ENCODE measurements at regions not wholly inside any gene's neighbourhood (a gene's known extent, or its start where the extent isn't known, plus 50 kb on each side); places are given as distances from the start of the nearest gene placed in this dataset.
"Not testable (repeated sequence)": the region's sequence is repeated elsewhere in the genome, so short reads cannot be mapped to it uniquely, and the experiment has no call there.

DNA sequence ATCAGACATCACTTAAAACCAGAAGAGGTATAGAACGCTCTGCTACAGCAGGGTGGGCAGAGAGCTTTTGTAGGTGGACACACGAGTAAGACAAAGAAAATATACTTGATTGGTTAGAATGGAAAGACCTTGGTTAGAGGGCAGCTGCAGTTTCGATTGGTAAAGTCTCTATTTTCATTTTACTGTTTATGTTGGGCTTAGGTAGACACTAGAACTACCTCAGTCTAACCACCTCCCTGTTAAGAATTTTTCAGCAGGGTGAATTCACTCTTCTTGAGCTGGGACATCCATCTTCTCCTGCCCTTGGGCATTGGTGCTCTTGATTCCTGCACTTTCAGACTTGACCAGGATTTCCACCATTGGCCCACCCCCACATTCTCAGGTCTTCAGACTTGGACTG lies 116.3 kb downstream of the BASP1 start:
- Histone ChIP-seq H3K79me2 (replicated peaks; ENCODE audit: insufficient read depth, low read length) (no peaks in the 10 kb centered on the region), H3K9me2 (ENCODE audit: insufficient read depth, low read length) (no peaks in the 10 kb centered on the region), H3K36me3 (ENCODE audit: insufficient read depth, low read length) (no peaks in the 10 kb centered on the region), H3K27ac (ENCODE audit: low read length) (no peak overlapping the region), H2AFZ (ENCODE audit: low read depth, low read length) (no peak overlapping the region), H3K27me3 (ENCODE audit: insufficient read depth, low read depth, low read length) (no peaks in the 10 kb centered on the region), H3K4me3 (ENCODE audit: low read length) (no peak overlapping the region), H3K4me2 (ENCODE audit: low read length) (no peak overlapping the region), H4K20me1 (ENCODE audit: insufficient read depth) (no peaks in the 10 kb centered on the region), H3K9me3 (ENCODE audit: low read length) (peaks cover 7% of the 10 kb centered on the region), H3K9ac (ENCODE audit: low read length) (no peak overlapping the region), H3F3A (ENCODE audit: insufficient read depth, low read length, poor library complexity, severe bottlenecking) (no peaks in the 10 kb centered on the region)
- TF ChIP-seq SMC3 (conservative IDR thresholded peaks at IDR 0.05; ENCODE audit: poor library complexity) (no peak), POLR2AphosphoS5 (IDR thresholded peaks at IDR 0.05) (no peak), EZH2 (IDR thresholded peaks at IDR 0.05; ENCODE audit: borderline replicate concordance, insufficient read depth, low read length, poor library complexity, severe bottlenecking) (no peak), MXI1 (conservative IDR thresholded peaks at IDR 0.05; ENCODE audit: poor library complexity, severe bottlenecking) (no peak), TAF1 (IDR thresholded peaks at IDR 0.05; ENCODE audit: low read depth) (no peak), RAD21 (conservative IDR thresholded peaks at IDR 0.05) (no peak), EP300 (conservative IDR thresholded peaks at IDR 0.05; ENCODE audit: poor library complexity, severe bottlenecking) (no peak)
- TF ChIP-seq, protein P1, sequence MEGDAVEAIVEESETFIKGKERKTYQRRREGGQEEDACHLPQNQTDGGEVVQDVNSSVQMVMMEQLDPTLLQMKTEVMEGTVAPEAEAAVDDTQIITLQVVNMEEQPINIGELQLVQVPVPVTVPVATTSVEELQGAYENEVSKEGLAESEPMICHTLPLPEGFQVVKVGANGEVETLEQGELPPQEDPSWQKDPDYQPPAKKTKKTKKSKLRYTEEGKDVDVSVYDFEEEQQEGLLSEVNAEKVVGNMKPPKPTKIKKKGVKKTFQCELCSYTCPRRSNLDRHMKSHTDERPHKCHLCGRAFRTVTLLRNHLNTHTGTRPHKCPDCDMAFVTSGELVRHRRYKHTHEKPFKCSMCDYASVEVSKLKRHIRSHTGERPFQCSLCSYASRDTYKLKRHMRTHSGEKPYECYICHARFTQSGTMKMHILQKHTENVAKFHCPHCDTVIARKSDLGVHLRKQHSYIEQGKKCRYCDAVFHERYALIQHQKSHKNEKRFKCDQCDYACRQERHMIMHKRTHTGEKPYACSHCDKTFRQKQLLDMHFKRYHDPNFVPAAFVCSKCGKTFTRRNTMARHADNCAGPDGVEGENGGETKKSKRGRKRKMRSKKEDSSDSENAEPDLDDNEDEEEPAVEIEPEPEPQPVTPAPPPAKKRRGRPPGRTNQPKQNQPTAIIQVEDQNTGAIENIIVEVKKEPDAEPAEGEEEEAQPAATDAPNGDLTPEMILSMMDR (IDR thresholded peaks at IDR 0.05; ENCODE audit: poor library complexity, severe bottlenecking), result no peak
- TF ChIP-seq, protein P2, sequence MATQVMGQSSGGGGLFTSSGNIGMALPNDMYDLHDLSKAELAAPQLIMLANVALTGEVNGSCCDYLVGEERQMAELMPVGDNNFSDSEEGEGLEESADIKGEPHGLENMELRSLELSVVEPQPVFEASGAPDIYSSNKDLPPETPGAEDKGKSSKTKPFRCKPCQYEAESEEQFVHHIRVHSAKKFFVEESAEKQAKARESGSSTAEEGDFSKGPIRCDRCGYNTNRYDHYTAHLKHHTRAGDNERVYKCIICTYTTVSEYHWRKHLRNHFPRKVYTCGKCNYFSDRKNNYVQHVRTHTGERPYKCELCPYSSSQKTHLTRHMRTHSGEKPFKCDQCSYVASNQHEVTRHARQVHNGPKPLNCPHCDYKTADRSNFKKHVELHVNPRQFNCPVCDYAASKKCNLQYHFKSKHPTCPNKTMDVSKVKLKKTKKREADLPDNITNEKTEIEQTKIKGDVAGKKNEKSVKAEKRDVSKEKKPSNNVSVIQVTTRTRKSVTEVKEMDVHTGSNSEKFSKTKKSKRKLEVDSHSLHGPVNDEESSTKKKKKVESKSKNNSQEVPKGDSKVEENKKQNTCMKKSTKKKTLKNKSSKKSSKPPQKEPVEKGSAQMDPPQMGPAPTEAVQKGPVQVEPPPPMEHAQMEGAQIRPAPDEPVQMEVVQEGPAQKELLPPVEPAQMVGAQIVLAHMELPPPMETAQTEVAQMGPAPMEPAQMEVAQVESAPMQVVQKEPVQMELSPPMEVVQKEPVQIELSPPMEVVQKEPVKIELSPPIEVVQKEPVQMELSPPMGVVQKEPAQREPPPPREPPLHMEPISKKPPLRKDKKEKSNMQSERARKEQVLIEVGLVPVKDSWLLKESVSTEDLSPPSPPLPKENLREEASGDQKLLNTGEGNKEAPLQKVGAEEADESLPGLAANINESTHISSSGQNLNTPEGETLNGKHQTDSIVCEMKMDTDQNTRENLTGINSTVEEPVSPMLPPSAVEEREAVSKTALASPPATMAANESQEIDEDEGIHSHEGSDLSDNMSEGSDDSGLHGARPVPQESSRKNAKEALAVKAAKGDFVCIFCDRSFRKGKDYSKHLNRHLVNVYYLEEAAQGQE (IDR thresholded peaks at IDR 0.05; ENCODE audit: borderline replicate concordance), result no peak

DNA sequence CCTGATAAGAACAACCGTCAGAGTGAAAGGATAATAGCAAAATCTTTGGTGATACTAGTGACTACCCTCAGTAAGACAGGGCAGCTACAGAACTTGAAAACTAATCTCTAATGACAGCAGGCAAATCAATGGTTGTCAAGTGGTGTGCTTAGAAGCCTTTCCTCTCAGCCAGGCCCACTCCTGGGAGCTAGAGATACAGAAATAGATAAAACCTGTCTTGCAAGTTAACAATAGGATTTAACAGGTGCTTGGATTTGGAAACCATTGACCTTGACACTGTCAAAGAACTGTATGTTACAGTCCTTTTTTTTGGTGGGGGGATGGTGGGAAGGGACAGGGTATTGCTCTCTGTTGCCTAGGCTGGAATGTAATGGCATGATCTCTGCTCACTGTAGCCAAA lies 118.6 kb downstream of the BASP1 start:
- Histone ChIP-seq H3K9me3 (ENCODE audit: low read length) (peaks cover 7% of the 10 kb centered on the region), H2AFZ (ENCODE audit: low read depth, low read length) (no peak overlapping the region)

DNA sequence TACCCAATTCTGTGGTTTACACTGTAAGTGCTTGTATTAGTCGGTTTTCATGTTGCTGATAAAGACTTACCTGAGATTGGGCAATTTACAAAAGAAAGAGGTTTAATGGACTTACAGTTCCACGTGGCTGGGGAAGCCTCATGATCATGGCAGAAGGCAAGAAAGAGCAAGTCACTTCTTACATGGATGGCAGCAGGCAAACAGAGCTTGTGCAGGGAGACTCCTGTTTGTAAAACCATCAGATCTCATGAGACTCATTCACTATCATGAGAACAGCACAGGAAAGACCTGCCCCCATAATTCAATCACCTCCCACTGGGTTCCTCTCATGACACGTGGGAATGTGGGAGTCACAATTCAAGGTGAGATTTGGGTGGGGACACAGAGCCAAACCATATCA lies 119.3 kb downstream of the BASP1 start:
- not testable (repeated sequence) for H3K4me3 ChIP-seq (ENCODE audit: low read length); H3K9ac ChIP-seq (ENCODE audit: low read length); H3F3A ChIP-seq (ENCODE audit: insufficient read depth, low read length, poor library complexity, severe bottlenecking); H3K79me2 ChIP-seq (replicated peaks; ENCODE audit: insufficient read depth, low read length); H3K4me2 ChIP-seq (ENCODE audit: low read length); H3K36me3 ChIP-seq (ENCODE audit: insufficient read depth, low read length); H3K9me3 ChIP-seq (ENCODE audit: low read length); H3K9me2 ChIP-seq (ENCODE audit: insufficient read depth, low read length); H4K20me1 ChIP-seq (ENCODE audit: insufficient read depth); H3K27me3 ChIP-seq (ENCODE audit: insufficient read depth, low read depth, low read length); H3K27ac ChIP-seq (ENCODE audit: low read length); H2AFZ ChIP-seq (ENCODE audit: low read depth, low read length)

More for the DNA sequence above, 118.6 kb downstream of the BASP1 start:
- Histone ChIP-seq H4K20me1 (ENCODE audit: insufficient read depth) (no peaks in the 10 kb centered on the region), H3K27me3 (ENCODE audit: insufficient read depth, low read depth, low read length) (no peaks in the 10 kb centered on the region), H3K4me3 (ENCODE audit: low read length) (no peak overlapping the region), H3K79me2 (replicated peaks; ENCODE audit: insufficient read depth, low read length) (no peaks in the 10 kb centered on the region), H3K4me2 (ENCODE audit: low read length) (no peak overlapping the region), H3K27ac (ENCODE audit: low read length) (no peak overlapping the region), H3F3A (ENCODE audit: insufficient read depth, low read length, poor library complexity, severe bottlenecking) (no peaks in the 10 kb centered on the region), H3K36me3 (ENCODE audit: insufficient read depth, low read length) (no peaks in the 10 kb centered on the region), H3K9me2 (ENCODE audit: insufficient read depth, low read length) (no peaks in the 10 kb centered on the region), H3K9ac (ENCODE audit: low read length) (no peak overlapping the region)
- TF ChIP-seq EZH2 (IDR thresholded peaks at IDR 0.05; ENCODE audit: borderline replicate concordance, insufficient read depth, low read length, poor library complexity, severe bottlenecking), result no peak
- TF ChIP-seq MXI1 (conservative IDR thresholded peaks at IDR 0.05; ENCODE audit: poor library complexity, severe bottlenecking), result no peak
- no peak for TF ChIP-seq SMC3 (conservative IDR thresholded peaks at IDR 0.05; ENCODE audit: poor library complexity)
- no peak for TF ChIP-seq POLR2AphosphoS5 (IDR thresholded peaks at IDR 0.05)
- no peak for TF ChIP-seq TAF1 (IDR thresholded peaks at IDR 0.05; ENCODE audit: low read depth)
- no peak for TF ChIP-seq RAD21 (conservative IDR thresholded peaks at IDR 0.05)
- TF ChIP-seq EP300 (conservative IDR thresholded peaks at IDR 0.05; ENCODE audit: poor library complexity, severe bottlenecking), result no peak
- TF ChIP-seq, protein P1 (IDR thresholded peaks at IDR 0.05; ENCODE audit: poor library complexity, severe bottlenecking), result no peak

Measured in neural cell (in vitro differentiated cells).